GM18858 (cell line): ENCODE measurements at regions not wholly inside any gene's neighbourhood (a gene's known extent, or its start where the extent isn't known, plus 50 kb on each side); places are given as distances from the start of the nearest gene placed in this dataset.
"Not testable (repeated sequence)": the region's sequence is repeated elsewhere in the genome, so short reads cannot be mapped to it uniquely, and the experiment has no call there.

Experiments used
- ATAC-seq: cut with Tn5 transposase; IDR thresholded peaks from one replicate; pipeline ENCODE4 v1.9.1; 2021; ENCODE audit not compliant: unreplicated experiment

GRCh38 chrX:79026742-79027141, 81.6 kb downstream of the P2RY10 start:
- not testable (repeated sequence) for ATAC-seq

- no peak for ATAC-seq
These were observed 90.2 kb downstream of the P2RY10 start for GRCh38 chrX:79035421-79035820.

GRCh38 chrX:79036157-79036880, 91.1 kb downstream of the P2RY10 start:
- ATAC-seq, result no peak

- ATAC-seq, result peak; percentile 90
These were observed 78.8 kb upstream of the GPR174 start for GRCh38 chrX:79065696-79066095.

- no peak for ATAC-seq
These were observed 66.4 kb upstream of the GPR174 start for GRCh38 chrX:79078114-79078513.

DNA sequence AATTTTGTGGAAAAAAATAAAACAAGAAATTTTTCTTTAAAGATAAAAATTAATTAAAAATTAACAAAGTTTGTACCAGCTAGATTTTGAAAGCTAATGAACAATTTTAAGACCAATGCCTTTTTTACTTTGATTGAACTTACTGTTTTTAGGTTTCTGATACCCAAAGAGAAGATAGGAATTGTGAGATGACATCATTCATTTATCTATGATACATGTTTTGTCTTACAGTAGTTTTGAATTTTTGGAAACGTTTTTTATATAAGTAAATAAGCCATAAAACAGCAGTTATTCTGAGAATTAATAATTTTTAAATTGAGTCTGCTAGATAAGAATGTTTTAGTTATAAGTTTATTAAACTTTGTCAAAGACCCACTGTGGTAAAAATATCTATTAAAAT, 65.0 kb upstream of the GPR174 start:
- no peak for ATAC-seq

DNA sequence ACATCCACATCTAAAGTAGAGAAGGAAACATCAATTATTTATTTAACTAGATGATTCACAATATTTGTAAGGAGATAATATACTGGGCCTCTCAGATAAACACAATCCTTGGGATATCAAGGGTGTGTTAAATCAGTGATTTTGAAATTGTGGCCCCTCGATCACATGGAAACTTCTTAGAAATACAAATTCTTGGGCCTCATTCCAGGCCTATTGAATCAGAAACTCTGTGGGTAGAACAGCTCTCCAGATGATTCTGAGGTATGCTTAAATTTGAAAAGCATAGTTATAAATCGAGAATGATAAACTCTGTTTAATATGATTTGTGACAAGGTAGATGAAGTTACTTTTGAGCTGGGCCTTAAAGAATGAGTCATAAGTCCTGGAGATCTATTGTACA, 64.3 kb upstream of the GPR174 start:
- no peak for ATAC-seq

DNA sequence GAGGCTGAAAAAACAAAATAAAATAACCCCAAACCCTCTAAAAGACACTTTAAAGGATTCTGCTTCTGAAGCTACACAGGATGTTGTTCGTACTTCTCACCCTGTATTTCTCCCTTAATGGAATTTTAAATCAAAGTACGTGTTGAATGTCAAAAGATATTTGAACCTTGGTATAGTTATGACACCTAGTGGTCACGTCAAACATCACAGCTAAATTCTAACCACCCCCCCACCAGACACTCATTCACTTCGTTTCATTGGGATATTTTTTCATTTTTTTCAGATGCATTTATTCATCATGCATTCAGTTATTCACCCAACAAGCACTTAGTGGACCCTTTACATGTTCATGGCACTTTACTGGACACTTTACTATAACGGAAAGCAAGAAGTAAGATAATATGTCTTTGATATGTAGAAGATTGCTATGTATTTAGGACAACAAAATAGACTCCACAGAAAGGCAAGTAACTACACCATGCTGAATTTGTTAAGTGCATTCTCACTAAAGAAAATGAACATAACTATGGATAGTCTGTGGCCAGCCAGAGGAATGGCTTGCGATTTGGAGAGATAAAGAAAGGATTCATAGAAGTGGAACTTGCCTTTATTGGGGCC, 62.5 kb upstream of the GPR174 start:
- peak; percentile 74 for ATAC-seq

GRCh38 chrX:79082899-79083298, 61.6 kb upstream of the GPR174 start:
- no peak for ATAC-seq

DNA sequence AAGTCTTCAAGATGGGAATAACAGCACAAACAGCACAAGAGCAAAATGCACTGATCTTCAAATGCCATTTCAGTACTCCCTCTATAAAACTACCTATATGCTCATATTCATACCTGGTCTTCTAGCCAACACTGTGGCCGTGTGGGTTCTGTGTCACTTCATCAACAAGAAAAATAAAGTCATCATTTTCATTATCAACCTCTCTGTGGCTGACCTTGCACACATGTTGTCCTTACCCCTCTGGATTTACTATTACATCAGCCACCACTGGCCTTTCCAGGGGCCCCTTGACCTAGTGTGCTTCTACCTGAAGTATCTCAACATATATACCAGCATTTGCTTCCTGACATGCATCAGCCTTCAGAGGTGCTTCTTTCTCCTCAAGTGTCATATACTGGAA, 59.6 kb upstream of the GPR174 start:
- no peak for ATAC-seq

GRCh38 chrX:79089896-79090584, 54.4 kb upstream of the GPR174 start:
- no peak for ATAC-seq

DNA sequence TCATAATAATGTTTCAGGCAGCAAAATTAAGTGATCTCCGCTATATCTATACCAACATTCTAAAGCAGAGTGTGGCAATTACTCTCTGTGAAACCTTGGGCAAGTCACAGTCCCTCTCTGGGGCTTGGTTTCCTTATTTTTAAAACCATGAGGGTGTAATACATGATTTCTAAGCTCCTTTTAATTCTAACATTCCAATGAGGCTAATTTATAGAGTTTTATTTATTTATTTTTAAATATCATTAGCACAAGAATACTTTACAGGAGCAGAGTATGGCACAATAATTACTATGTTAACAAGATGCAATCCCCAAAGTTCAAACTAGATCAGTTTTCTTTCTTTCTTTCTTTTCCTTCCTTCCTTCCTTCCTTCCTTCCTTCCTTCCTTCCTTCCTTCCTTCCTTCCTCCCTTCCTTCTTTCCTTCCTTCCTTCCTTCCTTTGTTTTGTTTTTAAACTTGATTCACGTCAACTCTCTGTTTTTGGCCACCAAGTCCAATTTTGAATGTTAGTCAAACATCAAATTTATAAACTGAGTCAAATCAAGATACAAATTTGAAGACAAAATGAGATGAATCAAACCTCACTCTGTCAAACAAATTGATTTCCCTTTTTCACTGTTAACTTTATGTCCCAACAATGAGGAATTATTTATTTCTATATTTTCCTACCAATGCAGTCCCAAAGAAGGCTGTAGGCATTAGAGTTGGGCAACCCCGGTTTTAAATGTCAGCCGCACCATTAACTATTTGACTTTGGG, 50.2 kb upstream of the GPR174 start:
- ATAC-seq, result no peak
